OCI-LY3 (cell line): ENCODE measurements at regions not wholly inside any gene's neighbourhood (a gene's known extent, or its start where the extent isn't known, plus 50 kb on each side); places are given as distances from the start of the nearest gene placed in this dataset.

Experiments
- H2AFZ ChIP-seq: fragments of 200-600, 300-600 bp; shearing (Covaris generic); 2 replicates; pipeline ENCODE4 v1.6.0; 2014; ENCODE audit warnings: antibody characterized with exemption, low read depth, low read length
- H3K27ac ChIP-seq: fragments of 200-600, 300-600 bp; sonication (generic); 2 replicates; pipeline ENCODE4 v1.5.1; 2014; ENCODE audit warnings: mild to moderate bottlenecking, low read length, moderate library complexity, mixed read lengths
- H3K27me3 ChIP-seq: fragments of 200-600, 300-600 bp; sonication (generic); 2 replicates; pipeline ENCODE4 v1.6.1; 2014; ENCODE audit warnings: low read depth, low read length, mixed read lengths
- H3K36me3 ChIP-seq: fragments of 200-600, 300-600 bp; sonication (generic); replicated peaks from 2 replicates; pipeline ENCODE3; 2014; ENCODE audit warnings: low read depth, low read length, mixed read lengths
- H3K4me1 ChIP-seq: fragments of 300-600, 200-600 bp; sonication (generic); 2 replicates; pipeline ENCODE4 v1.6.1; 2014; ENCODE audit warnings: low read length, mixed read lengths
- H3K4me2 ChIP-seq: fragments of 200-600, 300-600 bp; sonication (generic); 2 replicates; pipeline ENCODE4 v1.6.1; 2014; ENCODE audit warnings: low read length, mixed read lengths
- H3K4me3 ChIP-seq: fragments of 300-600, 200-600 bp; sonication (generic); 2 replicates; pipeline ENCODE4 v1.5.1; 2014; ENCODE audit warnings: antibody characterized with exemption, mild to moderate bottlenecking, low read length, moderate library complexity
- H3K79me2 ChIP-seq: fragments of 300-600, 200-600 bp; shearing (Covaris generic); 2 replicates; pipeline ENCODE4 v1.6.1; 2014; ENCODE audit warnings: mild to moderate bottlenecking, low read length, mixed read lengths
- H3K9ac ChIP-seq: fragments of 300-600, 200-600 bp; shearing (Covaris generic); 2 replicates; pipeline ENCODE4 v1.6.0; 2014; ENCODE audit warnings: mild to moderate bottlenecking, low read length, moderate library complexity
- H3K9me3 ChIP-seq: fragments of 200-600, 300-600 bp; shearing (Covaris generic); 2 replicates; pipeline ENCODE4 v1.6.1; 2014; ENCODE audit warnings: low read length, mixed read lengths; ENCODE audit not compliant: insufficient read depth
- H4K20me1 ChIP-seq: fragments of 200-600, 300-600 bp; sonication (generic); 2 replicates; pipeline ENCODE4 v1.6.1; 2016; ENCODE audit warnings: low read length, mixed read lengths; ENCODE audit not compliant: insufficient read depth
- EZH2phosphoT487 ChIP-seq: fragments of 200-600 bp; shearing (Covaris generic); IDR thresholded peaks from 2 replicates; pipeline ENCODE4 v1.6.1; 2018; ENCODE audit warnings: antibody characterized with exemption, mixed run types, low read depth
- TF ChIP-seq, protein P1 (sequence below): fragments of 200-600, 300-600 bp; sonication (generic); IDR thresholded peaks from 2 replicates; pipeline ENCODE4 v1.5.1; 2014; ENCODE audit warnings: antibody characterized with exemption, low read length, low read depth

DNA sequence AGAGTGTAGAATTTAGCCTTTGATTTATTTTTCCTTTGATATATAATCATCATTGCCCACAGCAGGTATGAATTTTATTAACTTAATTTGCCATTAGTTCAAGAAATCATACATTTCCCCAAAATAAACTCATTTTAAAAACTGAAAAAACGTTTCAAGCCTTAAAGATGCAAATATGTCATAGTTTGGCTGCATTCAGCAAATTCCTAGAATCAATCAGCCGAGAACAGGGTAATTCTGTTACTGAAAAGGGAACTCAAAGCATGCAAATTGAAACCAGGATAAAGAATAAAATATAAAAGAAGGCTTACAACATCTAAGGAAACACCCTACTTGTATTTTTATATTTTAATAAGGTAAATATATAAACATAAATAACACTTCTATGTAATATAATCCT is 233.8 kb upstream of the PRKCQ start:
- no peak overlapping the region for H2AFZ ChIP-seq
- H3K4me1 ChIP-seq, result no peaks in the 10 kb centered on the region
- H3K36me3 ChIP-seq, result no peaks in the 10 kb centered on the region
- H3K9ac ChIP-seq, result no peak overlapping the region
- H3K27me3 ChIP-seq, result no peaks in the 10 kb centered on the region; the same call in 1 of the 2 replicates
- TF ChIP-seq, protein P1, sequence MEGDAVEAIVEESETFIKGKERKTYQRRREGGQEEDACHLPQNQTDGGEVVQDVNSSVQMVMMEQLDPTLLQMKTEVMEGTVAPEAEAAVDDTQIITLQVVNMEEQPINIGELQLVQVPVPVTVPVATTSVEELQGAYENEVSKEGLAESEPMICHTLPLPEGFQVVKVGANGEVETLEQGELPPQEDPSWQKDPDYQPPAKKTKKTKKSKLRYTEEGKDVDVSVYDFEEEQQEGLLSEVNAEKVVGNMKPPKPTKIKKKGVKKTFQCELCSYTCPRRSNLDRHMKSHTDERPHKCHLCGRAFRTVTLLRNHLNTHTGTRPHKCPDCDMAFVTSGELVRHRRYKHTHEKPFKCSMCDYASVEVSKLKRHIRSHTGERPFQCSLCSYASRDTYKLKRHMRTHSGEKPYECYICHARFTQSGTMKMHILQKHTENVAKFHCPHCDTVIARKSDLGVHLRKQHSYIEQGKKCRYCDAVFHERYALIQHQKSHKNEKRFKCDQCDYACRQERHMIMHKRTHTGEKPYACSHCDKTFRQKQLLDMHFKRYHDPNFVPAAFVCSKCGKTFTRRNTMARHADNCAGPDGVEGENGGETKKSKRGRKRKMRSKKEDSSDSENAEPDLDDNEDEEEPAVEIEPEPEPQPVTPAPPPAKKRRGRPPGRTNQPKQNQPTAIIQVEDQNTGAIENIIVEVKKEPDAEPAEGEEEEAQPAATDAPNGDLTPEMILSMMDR, result no peak
- TF ChIP-seq EZH2phosphoT487, result no peak
- no peaks in the 10 kb centered on the region for H3K9me3 ChIP-seq
- no peaks in the 10 kb centered on the region for H3K79me2 ChIP-seq
- H3K27ac ChIP-seq, result no peak overlapping the region
- no peak overlapping the region for H3K4me3 ChIP-seq
- H4K20me1 ChIP-seq, result no peaks in the 10 kb centered on the region
- no peak overlapping the region for H3K4me2 ChIP-seq

DNA sequence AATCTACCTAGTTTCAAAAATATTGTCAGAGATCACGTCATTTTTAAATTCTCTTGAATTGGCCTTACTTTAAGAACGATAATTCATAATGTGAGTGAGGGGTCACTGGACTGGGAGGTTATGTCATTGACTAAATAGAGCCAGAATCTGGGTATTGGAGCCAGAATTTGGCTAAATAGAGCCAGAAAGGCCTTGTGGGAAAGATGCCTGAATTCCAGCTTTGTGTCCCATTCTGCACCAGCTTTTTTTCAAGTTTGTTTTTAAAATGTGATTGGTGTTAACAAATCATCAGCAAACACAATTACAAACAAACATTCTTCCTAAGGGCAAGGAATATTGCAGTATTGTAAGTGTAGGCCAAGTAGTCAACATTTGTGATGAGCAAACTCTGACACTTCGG is 233.2 kb upstream of the PRKCQ start:
- H2AFZ ChIP-seq, result no peak overlapping the region

DNA sequence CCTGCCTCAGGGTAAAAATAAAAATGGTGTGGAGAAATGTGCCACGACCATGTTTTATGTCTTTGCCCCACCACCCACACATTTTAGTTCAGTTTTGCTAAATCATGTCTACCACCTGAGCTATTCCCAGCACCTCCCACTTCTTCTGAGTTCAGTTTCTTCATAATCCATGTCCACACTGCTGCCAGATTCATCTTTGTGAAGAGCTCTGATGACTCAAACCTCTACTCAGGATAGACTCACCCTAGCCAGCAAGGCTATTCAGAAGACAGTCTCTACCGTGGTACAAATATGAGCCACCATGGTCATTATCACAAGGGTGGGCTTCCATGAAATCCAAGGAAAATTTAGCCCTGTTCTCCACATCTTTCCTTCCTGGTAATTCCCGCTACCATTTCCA is 231.1 kb upstream of the PRKCQ start:
- no peaks in the 10 kb centered on the region for H3K9me3 ChIP-seq
- no peak for TF ChIP-seq EZH2phosphoT487
- TF ChIP-seq, protein P1, result no peak
- H3K4me3 ChIP-seq, result no peak overlapping the region
- no peaks in the 10 kb centered on the region for H3K4me1 ChIP-seq
- H3K4me2 ChIP-seq, result no peak overlapping the region
- no peaks in the 10 kb centered on the region for H4K20me1 ChIP-seq
- H3K79me2 ChIP-seq, result no peaks in the 10 kb centered on the region
- no peak overlapping the region for H2AFZ ChIP-seq
- H3K27me3 ChIP-seq, result no peaks in the 10 kb centered on the region
- no peaks in the 10 kb centered on the region for H3K36me3 ChIP-seq
- H3K27ac ChIP-seq, result no peak overlapping the region
- H3K9ac ChIP-seq, result no peak overlapping the region

More for the DNA sequence above, 233.2 kb upstream of the PRKCQ start:
- Histone ChIP-seq H3K79me2 (no peaks in the 10 kb centered on the region), H3K9me3 (no peaks in the 10 kb centered on the region), H3K27me3 (no peaks in the 10 kb centered on the region), H3K9ac (no peak overlapping the region), H3K27ac (no peak overlapping the region), H4K20me1 (no peaks in the 10 kb centered on the region), H3K36me3 (no peaks in the 10 kb centered on the region), H3K4me2 (no peak overlapping the region), H3K4me3 (no peak overlapping the region), H3K4me1 (no peaks in the 10 kb centered on the region)
- TF ChIP-seq, protein P1, result no peak
- TF ChIP-seq EZH2phosphoT487, result no peak

DNA sequence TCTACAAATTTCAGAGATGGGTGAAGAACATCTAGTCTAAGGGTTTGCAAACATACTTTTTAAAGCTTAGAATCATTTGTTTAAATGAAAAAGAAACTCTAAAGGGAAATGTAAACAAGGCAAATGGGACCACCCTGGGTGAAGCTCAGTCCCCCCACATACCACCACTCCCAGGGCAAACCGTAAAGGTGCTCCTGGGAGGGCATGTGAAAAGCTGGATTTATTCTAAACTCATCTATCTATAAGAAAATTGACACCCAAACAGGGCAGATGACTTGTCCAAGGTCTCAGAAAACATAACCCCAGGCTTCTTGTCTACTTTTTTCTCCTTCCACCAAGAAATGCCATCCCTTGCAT is 223.3 kb upstream of the PRKCQ start:
- no peaks in the 10 kb centered on the region for H3K4me1 ChIP-seq
- H3K9ac ChIP-seq, result no peak overlapping the region
- no peak overlapping the region for H3K4me3 ChIP-seq
- H3K4me2 ChIP-seq, result no peak overlapping the region
- no peaks in the 10 kb centered on the region for H3K36me3 ChIP-seq
- H3K27me3 ChIP-seq, result no peaks in the 10 kb centered on the region
- H3K27ac ChIP-seq, result no peak overlapping the region
- H3K79me2 ChIP-seq, result no peaks in the 10 kb centered on the region
- H3K9me3 ChIP-seq, result no peaks in the 10 kb centered on the region
- H2AFZ ChIP-seq, result no peak overlapping the region
- H4K20me1 ChIP-seq, result no peaks in the 10 kb centered on the region
- TF ChIP-seq EZH2phosphoT487, result no peak
- TF ChIP-seq, protein P1, result no peak
